ENCODE measurements at regions not wholly inside any gene's neighbourhood (a gene's known extent, or its start where the extent isn't known, plus 50 kb on each side); places are given as distances from the start of the nearest gene placed in this dataset.
"Not testable (repeated sequence)": the region's sequence is repeated elsewhere in the genome, so short reads cannot be mapped to it uniquely, and the experiment has no call there.

- not testable (repeated sequence) for TF ChIP-seq CTCF (IDR thresholded peaks at IDR 0.05; ENCODE audit: low read length); EZH2 (IDR thresholded peaks at IDR 0.05; ENCODE audit: borderline replicate concordance, low read length)
Observed at GRCh38 chr9:63822615-63823374, 1462.2 kb downstream of the FOXD4L5 start.
